ENCODE measurements at regions not wholly inside any gene's neighbourhood (a gene's known extent, or its start where the extent isn't known, plus 50 kb on each side); places are given as distances from the start of the nearest gene placed in this dataset.
"Not testable (repeated sequence)": the region's sequence is repeated elsewhere in the genome, so short reads cannot be mapped to it uniquely, and the experiment has no call there.

DNA sequence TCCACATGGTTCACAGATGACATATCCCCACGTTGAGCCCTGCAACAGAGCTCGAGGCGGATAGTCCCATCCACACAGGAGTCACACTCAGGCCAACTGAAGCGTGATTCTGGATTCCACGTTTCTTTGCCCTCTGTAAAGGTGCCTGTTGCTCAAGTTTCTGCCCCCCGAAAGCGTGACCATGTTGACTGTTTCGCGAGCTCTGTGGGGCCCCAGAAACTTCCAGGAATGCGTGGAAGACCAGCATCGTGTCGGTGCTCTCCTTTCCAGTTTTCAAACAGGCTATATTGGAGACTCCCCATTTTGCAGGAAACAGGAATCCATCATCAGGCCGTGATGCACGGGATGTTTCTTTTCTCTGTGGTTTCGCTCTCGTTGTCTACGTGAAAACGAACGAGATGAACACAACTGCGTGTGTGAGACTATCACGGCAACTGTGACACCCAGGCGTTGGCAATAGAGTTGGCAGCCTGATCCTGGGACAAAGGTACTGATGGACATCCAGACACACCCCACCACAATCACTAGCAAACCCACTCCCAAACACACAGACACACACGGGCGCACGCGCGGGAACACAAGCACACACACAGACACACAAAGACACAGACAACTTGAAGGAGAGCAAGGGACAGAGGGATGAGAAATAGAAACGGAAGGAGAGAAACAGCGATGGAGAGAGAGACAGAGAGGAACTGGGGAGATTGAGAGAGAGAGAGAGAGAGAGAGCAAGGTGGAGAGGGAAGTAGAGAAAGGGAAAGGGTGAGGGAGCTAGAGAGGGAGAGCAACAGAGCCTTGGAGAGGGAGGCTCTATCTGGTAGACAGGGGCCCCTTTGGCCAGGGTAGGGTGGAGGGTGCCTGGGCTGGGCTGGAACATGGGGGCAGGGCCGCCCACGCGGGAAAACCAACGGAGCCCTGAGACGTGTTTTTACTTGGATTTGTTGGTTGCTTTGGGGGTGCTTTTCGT, 1609.3 kb downstream of the SPATA31A7 start:
- TF ChIP-seq, protein P1, sequence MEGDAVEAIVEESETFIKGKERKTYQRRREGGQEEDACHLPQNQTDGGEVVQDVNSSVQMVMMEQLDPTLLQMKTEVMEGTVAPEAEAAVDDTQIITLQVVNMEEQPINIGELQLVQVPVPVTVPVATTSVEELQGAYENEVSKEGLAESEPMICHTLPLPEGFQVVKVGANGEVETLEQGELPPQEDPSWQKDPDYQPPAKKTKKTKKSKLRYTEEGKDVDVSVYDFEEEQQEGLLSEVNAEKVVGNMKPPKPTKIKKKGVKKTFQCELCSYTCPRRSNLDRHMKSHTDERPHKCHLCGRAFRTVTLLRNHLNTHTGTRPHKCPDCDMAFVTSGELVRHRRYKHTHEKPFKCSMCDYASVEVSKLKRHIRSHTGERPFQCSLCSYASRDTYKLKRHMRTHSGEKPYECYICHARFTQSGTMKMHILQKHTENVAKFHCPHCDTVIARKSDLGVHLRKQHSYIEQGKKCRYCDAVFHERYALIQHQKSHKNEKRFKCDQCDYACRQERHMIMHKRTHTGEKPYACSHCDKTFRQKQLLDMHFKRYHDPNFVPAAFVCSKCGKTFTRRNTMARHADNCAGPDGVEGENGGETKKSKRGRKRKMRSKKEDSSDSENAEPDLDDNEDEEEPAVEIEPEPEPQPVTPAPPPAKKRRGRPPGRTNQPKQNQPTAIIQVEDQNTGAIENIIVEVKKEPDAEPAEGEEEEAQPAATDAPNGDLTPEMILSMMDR (IDR thresholded peaks at IDR 0.05), result not testable (repeated sequence)
- not testable (repeated sequence) for TF ChIP-seq POLR2A (IDR thresholded peaks at IDR 0.05)
